HG03378 (cell line): ENCODE measurements at regions not wholly inside any gene's neighbourhood (a gene's known extent, or its start where the extent isn't known, plus 50 kb on each side); places are given as distances from the start of the nearest gene placed in this dataset.
"Not testable (repeated sequence)": the region's sequence is repeated elsewhere in the genome, so short reads cannot be mapped to it uniquely, and the experiment has no call there.

Source experiments
- ATAC-seq: cut with Tn5 transposase; IDR thresholded peaks from one replicate; pipeline ENCODE4 v1.9.1; 2021; ENCODE audit warnings: mild to moderate bottlenecking, moderate library complexity; ENCODE audit not compliant: unreplicated experiment

GRCh38 chr4:99763635-99764101 lies 53.0 kb upstream of the DAPP1 start:
- peak; percentile 60 for ATAC-seq

DNA sequence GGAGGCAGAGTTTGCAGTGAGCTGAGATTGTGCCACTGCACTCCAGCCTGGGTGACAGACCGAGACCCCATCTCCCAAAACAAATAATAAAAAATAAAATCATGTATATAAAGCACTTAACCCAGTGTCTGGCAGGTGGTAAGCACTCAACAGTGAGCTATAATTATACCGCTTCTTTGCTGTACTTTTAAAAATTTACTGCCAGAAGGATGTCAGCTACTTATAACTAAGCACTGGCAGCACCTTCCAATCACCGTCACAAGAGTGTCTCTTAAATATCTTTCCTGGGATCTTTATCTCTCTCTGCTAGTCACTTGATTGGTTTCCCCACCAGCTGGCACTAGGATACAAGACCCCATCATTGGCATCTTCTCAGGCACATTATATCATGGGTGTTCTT lies 53.9 kb upstream of the DAPP1 start:
- ATAC-seq, result no peak

DNA sequence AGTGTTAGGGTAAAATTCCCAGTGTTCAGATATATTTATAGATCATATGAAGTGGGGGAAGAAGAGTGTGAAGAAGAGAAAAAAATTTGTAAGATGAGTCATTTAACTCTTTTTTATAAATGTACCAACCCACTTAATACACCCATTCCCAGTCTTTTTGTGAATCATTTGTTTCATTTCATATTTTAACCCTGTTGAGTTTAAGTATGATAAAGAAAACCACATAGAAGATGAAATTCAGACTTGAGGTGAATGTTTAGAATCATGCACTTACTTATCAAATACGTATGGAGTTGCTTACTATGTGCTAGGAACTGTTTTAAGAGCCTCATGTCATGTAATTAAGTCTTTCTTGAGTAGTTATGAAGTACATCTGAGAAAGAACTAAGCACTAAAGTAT lies 56.6 kb upstream of the DAPP1 start:
- ATAC-seq, result no peak

GRCh38 chr4:99759346-99759984 lies 57.2 kb upstream of the DAPP1 start:
- no peak for ATAC-seq

GRCh38 chr4:99755223-99755944 lies 61.2 kb upstream of the DAPP1 start:
- ATAC-seq, result no peak

DNA sequence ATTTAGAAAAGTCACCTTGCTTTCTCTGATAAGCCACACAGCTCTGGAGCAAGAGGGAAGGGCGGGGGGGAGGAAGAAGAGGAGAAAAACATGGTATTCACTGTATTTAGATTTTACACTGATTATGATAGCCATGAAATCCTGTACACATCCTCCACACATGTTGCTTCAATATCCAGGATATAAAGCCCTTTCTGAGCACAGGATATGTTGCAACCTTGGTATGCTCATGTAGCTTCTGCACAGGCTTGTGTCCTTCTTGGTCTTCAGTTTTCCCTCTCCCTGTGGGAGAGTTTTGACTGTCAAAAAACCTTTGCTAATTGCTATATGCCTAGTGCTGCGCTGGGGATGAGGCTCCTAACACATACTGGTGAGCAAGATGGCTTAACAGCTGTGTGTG lies 61.9 kb upstream of the DAPP1 start:
- no peak for ATAC-seq

DNA sequence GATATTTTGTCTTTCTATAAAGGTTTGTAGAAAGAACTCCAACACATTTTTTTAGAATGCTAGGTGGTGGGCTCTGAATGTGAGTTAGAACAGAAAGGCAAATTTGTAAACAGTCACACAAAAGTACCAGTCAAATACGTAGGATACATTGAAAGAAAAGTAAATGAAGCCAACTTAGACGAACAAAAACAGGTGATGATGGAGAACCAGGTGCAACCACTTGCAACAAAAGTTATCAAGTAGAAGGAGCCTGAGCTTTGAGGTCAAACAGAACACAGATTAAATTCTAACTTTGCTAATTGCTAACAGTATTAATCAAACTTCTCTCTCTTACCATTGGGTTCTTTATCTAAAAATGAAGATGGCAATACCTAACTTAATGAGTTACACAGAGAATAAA lies 62.7 kb upstream of the DAPP1 start:
- ATAC-seq, result no peak

DNA sequence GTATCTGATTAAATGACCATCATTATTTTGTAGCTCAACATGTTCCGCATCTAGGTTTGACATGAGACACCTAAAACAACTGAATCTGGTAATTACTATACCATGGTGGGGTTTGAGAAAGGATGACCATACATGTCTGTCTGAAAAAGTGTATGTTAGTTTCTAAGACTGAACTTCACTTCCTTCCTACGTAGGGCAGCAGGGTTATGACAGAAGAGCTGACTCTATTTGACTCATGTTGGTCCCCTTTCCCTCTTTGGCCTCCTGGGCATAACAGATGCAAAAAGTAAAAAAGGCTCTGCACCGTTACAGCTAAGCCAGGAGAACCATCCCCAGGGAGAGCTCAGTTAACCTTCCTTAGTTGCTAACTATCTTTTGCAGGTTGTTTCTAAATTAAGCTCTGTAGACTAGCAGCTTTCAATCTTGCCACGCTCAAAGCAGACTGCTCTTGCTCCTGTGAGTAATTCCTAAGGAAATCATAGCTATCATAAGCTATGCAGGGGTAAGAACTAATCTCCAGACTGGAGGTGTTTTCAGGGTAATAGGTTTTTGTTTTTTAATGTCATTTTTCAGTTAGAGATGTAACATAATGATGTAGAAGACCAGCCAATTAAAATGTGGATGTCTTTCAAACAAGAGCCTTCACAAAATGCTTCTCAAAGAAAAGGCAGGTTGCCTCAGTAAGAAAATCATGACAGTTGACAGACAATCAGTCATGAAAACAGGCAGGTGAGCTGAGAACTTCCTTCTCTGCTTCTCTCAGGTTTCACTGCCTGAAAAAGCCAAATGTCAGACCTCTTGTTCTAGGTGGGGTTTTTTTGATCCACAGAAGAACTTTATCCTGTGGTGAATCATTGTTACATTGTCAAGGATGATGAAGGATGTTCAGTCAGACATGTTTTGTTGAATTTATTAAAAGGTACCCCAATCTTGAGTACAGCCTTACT lies 66.9 kb upstream of the DAPP1 start:
- ATAC-seq, result peak; percentile 42

GRCh38 chr4:99746443-99746842 lies 70.2 kb upstream of the DAPP1 start:
- no peak for ATAC-seq

GRCh38 chr4:99736846-99737245 lies 79.2 kb upstream of the C4orf54 start:
- no peak for ATAC-seq

DNA sequence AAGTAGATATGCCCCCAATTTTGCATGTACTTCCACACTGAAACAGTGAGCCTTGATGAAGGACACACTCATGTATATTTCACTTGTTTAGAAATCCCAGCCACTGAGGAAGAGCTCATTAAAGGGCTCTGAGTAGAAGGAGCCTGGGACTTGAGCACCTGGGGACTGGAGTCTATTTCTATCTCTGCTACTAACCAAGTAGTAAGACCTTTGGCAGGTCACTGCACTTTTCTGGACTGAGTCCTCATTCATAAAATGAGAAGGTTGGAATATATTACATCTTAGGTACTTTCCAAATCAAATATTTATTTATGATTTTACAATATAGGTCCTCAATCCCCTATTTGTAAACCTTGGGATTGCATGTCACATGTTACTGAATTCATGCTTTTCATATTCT lies 78.2 kb upstream of the C4orf54 start:
- no peak for ATAC-seq

DNA sequence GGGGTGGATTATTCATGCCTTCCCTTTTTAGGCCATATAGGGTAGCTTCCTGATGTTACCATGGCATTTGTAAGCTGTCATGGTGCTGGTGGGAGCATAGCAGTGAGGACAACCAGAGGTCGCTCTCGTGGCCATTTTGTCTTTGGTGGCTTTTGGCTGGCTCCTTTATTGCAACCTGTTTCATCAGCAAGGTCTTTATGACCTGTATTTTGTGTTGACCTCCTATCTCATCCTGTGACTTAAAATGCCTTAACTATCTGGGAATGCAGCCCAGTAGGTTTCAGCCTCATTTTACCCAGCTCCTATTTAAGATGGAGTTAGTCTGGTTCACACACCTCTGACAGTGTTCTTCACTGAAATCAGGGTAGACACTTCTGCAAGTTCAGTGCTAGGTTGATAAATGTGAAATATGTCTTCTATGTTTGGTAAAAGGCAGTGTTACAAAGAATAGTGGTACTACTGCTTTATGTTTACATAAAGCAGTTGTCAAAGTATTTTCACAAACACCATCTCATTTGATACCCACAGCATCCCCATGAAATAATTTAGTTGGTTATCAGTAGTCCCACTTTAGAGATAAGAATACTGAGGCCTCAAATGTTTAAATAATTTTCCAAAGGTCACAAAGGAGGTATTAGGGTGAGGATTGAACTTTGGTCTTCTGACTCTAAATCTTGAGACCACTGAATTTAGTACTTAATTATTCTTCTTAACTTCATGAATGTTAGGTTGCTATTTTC lies 77.1 kb upstream of the C4orf54 start:
- no peak for ATAC-seq

- not testable (repeated sequence) for ATAC-seq
These were observed 75.8 kb upstream of the C4orf54 start for GRCh38 chr4:99733455-99733854.

- no peak for ATAC-seq
These were observed 71.6 kb upstream of the C4orf54 start for GRCh38 chr4:99729186-99729585.

- ATAC-seq, result no peak
These were observed 66.4 kb upstream of the C4orf54 start for GRCh38 chr4:99724067-99724466.

GRCh38 chr4:99723612-99724011 lies 66.0 kb upstream of the C4orf54 start:
- ATAC-seq, result no peak

GRCh38 chr4:99722725-99723124 lies 65.1 kb upstream of the C4orf54 start:
- no peak for ATAC-seq

GRCh38 chr4:99722006-99722405 lies 64.4 kb upstream of the C4orf54 start:
- no peak for ATAC-seq

- no peak for ATAC-seq
These were observed 62.6 kb upstream of the C4orf54 start for GRCh38 chr4:99720206-99720605.

DNA sequence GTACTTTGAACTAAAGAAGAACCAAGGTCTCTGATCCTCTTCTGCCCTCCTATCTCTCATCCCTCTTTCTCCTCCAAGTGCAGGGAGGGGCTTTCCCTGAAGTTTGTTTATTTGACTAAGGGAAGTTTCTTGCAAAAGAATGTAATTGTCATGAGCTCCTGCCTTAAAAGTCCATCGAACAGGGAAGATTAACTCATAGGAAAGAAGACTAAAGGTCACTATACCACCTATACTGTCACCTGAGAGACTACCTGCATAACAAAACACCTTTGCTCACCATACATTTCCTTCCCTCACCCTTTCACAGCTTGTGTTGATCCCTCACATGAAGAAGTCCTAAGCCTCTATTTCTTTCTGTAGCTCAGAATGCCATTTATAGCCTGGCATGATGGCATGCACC lies 59.4 kb upstream of the C4orf54 start:
- ATAC-seq, result no peak

- ATAC-seq, result no peak
These were observed 57.7 kb upstream of the C4orf54 start for GRCh38 chr4:99715286-99715685.
